Fibroblast of pulmonary artery (primary cell): ENCODE measurements at regions not wholly inside any gene's neighbourhood (a gene's known extent, or its start where the extent isn't known, plus 50 kb on each side); places are given as distances from the start of the nearest gene placed in this dataset.
"Not testable (repeated sequence)": the region's sequence is repeated elsewhere in the genome, so short reads cannot be mapped to it uniquely, and the experiment has no call there.

Source experiments
- DNase-seq: peaks from one replicate; pipeline ENCODE4 v3.0.0-alpha.2; 2010; ENCODE audit warnings: low read depth
- H3K4me3 ChIP-seq: replicated peaks from 2 replicates; pipeline ENCODE4 v1.5.1; 2011; ENCODE audit warnings: low read depth, mild to moderate bottlenecking, control low read depth, low read length, moderate library complexity
- CTCF ChIP-seq: IDR thresholded peaks from 2 replicates; pipeline ENCODE4 v1.5.1; 2011; ENCODE audit warnings: mild to moderate bottlenecking, control low read depth, low read length, inconsistent platforms; ENCODE audit errors: missing control alignments

- DNase-seq: peak; percentile 50
- H3K4me3 ChIP-seq: no peak overlapping the region
- no peak for TF ChIP-seq CTCF
These were observed 118.6 kb upstream of the TNRC6C start for GRCh38 chr17:77839698-77840512.

- DNase-seq: no peak
- H3K4me3 ChIP-seq: no peak overlapping the region
- no peak for TF ChIP-seq CTCF
These were observed 117.9 kb upstream of the TNRC6C start for GRCh38 chr17:77840513-77841165.

GRCh38 chr17:77841742-77842527, 116.6 kb upstream of the TNRC6C start:
- TF ChIP-seq CTCF: no peak
- DNase-seq: no peak

GRCh38 chr17:77842528-77843147, 115.9 kb upstream of the TNRC6C start:
- no peak overlapping the region for H3K4me3 ChIP-seq
- no peak for TF ChIP-seq CTCF
- DNase-seq: peak; percentile 32

More at GRCh38 chr17:77841742-77842527, 116.6 kb upstream of the TNRC6C start:
- no peak overlapping the region for H3K4me3 ChIP-seq

- DNase-seq: peak; percentile 46
- H3K4me3 ChIP-seq: not testable (repeated sequence)
These were observed 115.1 kb upstream of the TNRC6C start for GRCh38 chr17:77843255-77843895.

GRCh38 chr17:77843896-77844295, 114.6 kb upstream of the TNRC6C start:
- TF ChIP-seq CTCF: no peak
- no peak for DNase-seq
- no peak overlapping the region for H3K4me3 ChIP-seq
